Mesendoderm (in vitro differentiated cells): ENCODE measurements at regions not wholly inside any gene's neighbourhood (a gene's known extent, or its start where the extent isn't known, plus 50 kb on each side); places are given as distances from the start of the nearest gene placed in this dataset.

ENCODE experiments used
- DNase-seq: peaks from one replicate; pipeline ENCODE4 v3.0.0; 2013
- H2AK5ac ChIP-seq: 2 replicates; pipeline ENCODE4 v1.6.1; 2013; ENCODE audit warnings: low read length, inconsistent platforms
- H2BK120ac ChIP-seq: 2 replicates; pipeline ENCODE4 v1.6.1; 2013; ENCODE audit warnings: low read depth, mild to moderate bottlenecking, low read length, moderate library complexity, mixed read lengths
- H2BK15ac ChIP-seq: replicated peaks from 2 replicates; pipeline ENCODE4 v1.6.1; 2013; ENCODE audit warnings: low read depth, mild to moderate bottlenecking, moderate library complexity
- H2BK5ac ChIP-seq: 2 replicates; pipeline ENCODE4 v1.6.1; 2013; ENCODE audit warnings: low read length, inconsistent platforms
- H3K18ac ChIP-seq: 2 replicates; pipeline ENCODE4 v1.6.1; 2013; ENCODE audit warnings: mild to moderate bottlenecking, low read length, mixed read lengths
- H3K23ac ChIP-seq: one replicate; pipeline ENCODE4 v1.6.1; 2013; ENCODE audit warnings: low read length
- H3K27ac ChIP-seq: 2 replicates; pipeline ENCODE4 v1.5.1; 2013; ENCODE audit warnings: low read depth, mild to moderate bottlenecking, inconsistent platforms, low read length, moderate library complexity
- H3K27me3 ChIP-seq: 2 replicates; pipeline ENCODE4 v1.6.1; 2013; ENCODE audit warnings: low read length, control low read depth, mild to moderate bottlenecking, inconsistent platforms; ENCODE audit not compliant: insufficient read depth, poor library complexity
- H3K36me3 ChIP-seq: 2 replicates; pipeline ENCODE4 v1.6.1; 2013; ENCODE audit warnings: low read length, inconsistent platforms; ENCODE audit not compliant: control insufficient read depth, insufficient read depth
- H3K4ac ChIP-seq: one replicate; pipeline ENCODE4 v1.6.1; 2013; ENCODE audit warnings: low read depth, mild to moderate bottlenecking, low read length, moderate library complexity
- H3K4me1 ChIP-seq: 2 replicates; pipeline ENCODE4 v1.6.1; 2013; ENCODE audit warnings: low read depth, low read length, inconsistent platforms; ENCODE audit not compliant: control insufficient read depth
- H3K4me2 ChIP-seq: 2 replicates; pipeline ENCODE4 v1.6.1; 2013; ENCODE audit warnings: low read length
- H3K4me3 ChIP-seq: 2 replicates; pipeline ENCODE4 v1.5.1; 2013; ENCODE audit warnings: mild to moderate bottlenecking, low read length
- H3K56ac ChIP-seq: one replicate; pipeline ENCODE4 v1.6.1; 2013; ENCODE audit warnings: low read length
- H3K79me1 ChIP-seq: 2 replicates; pipeline ENCODE4 v1.6.1; 2013; ENCODE audit warnings: low read length, inconsistent platforms
- H3K79me2 ChIP-seq: 2 replicates; pipeline ENCODE4 v1.6.1; 2013; ENCODE audit warnings: mild to moderate bottlenecking, low read length; ENCODE audit not compliant: control insufficient read depth, insufficient read depth
- H3K9ac ChIP-seq: 2 replicates; pipeline ENCODE4 v1.6.1; 2013; ENCODE audit warnings: low read length, inconsistent platforms
- H4K5ac ChIP-seq: one replicate; pipeline ENCODE4 v1.6.1; 2013; ENCODE audit warnings: low read length
- H4K8ac ChIP-seq: one replicate; pipeline ENCODE4 v1.6.1; 2013; ENCODE audit warnings: low read depth, mild to moderate bottlenecking, control low read depth, low read length, moderate library complexity
- WGBS: extraction: QIAGEN DNeasy Blood & Tissue Kit; methylation state at CpG from one replicate; pipeline ENCODE4 v1.1.7; 2013; ENCODE audit warnings: low lambda C conversion rate, missing lambda C conversion rate; ENCODE audit not compliant: insufficient coverage; ENCODE audit errors: extremely low coverage; 5-methylcytosine and 5-hydroxymethylcytosine counted together

GRCh38 chrX:30504309-30504708 is 73.3 kb downstream of the TASL start:
- Histone ChIP-seq H2AK5ac (no peak overlapping the region), H4K8ac (no peak overlapping the region), H2BK5ac (no peak overlapping the region), H3K79me2 (no peaks in the 10 kb centered on the region), H3K27ac (no peak overlapping the region), H3K36me3 (no peaks in the 10 kb centered on the region), H3K4ac (no peak overlapping the region), H3K4me2 (no peak overlapping the region), H2BK15ac (no peak overlapping the region), H3K4me1 (no peaks in the 10 kb centered on the region), H3K27me3 (no peaks in the 10 kb centered on the region), H3K56ac (no peak overlapping the region), H3K4me3 (no peak overlapping the region), H3K9ac (no peak overlapping the region), H4K5ac (no peak overlapping the region), H3K23ac (no peak overlapping the region), H3K18ac (no peak overlapping the region), H3K79me1 (no peaks in the 10 kb centered on the region), H2BK120ac (no peak overlapping the region)
- DNase-seq, result peak; percentile 20
- no CpG with 5 or more reads among the region's 2 CpGs for WGBS

- Histone ChIP-seq H3K79me1 (no peaks in the 10 kb centered on the region), H3K23ac (no peak overlapping the region), H3K4me3 (no peak overlapping the region), H3K56ac (no peak overlapping the region), H4K5ac (no peak overlapping the region), H2BK120ac (no peak overlapping the region), H3K4me1 (no peaks in the 10 kb centered on the region), H4K8ac (no peak overlapping the region), H2BK15ac (no peak overlapping the region), H3K27ac (no peak overlapping the region), H2AK5ac (no peak overlapping the region), H3K18ac (no peak overlapping the region), H3K4me2 (no peak overlapping the region), H3K9ac (no peak overlapping the region), H2BK5ac (no peak overlapping the region), H3K79me2 (no peaks in the 10 kb centered on the region), H3K27me3 (no peaks in the 10 kb centered on the region), H3K4ac (no peak overlapping the region), H3K36me3 (no peaks in the 10 kb centered on the region)
- DNase-seq, result no peak
- WGBS, result no CpG with 5 or more reads among the region's 1 CpG
Measured at GRCh38 chrX:30495468-30495867, 82.1 kb downstream of the TASL start.

- Histone ChIP-seq H3K18ac (no peak overlapping the region), H4K5ac (no peak overlapping the region), H2BK5ac (no peak overlapping the region), H3K4me2 (no peak overlapping the region), H3K4me3 (no peak overlapping the region), H3K36me3 (no peaks in the 10 kb centered on the region), H3K4me1 (no peaks in the 10 kb centered on the region), H3K79me1 (no peaks in the 10 kb centered on the region), H3K9ac (no peak overlapping the region), H4K8ac (no peak overlapping the region), H3K27me3 (no peaks in the 10 kb centered on the region), H3K56ac (no peak overlapping the region), H3K23ac (no peak overlapping the region), H3K4ac (no peak overlapping the region), H3K79me2 (no peaks in the 10 kb centered on the region), H2BK120ac (no peak overlapping the region), H2AK5ac (no peak overlapping the region), H2BK15ac (no peak overlapping the region), H3K27ac (no peak overlapping the region)
- WGBS, result no CpG with 5 or more reads among the region's 1 CpG
- DNase-seq, result no peak
Measured at GRCh38 chrX:30493348-30493747, 84.2 kb downstream of the TASL start.

GRCh38 chrX:30489323-30489722 is 88.2 kb downstream of the TASL start:
- Histone ChIP-seq H3K4me1 (no peaks in the 10 kb centered on the region), H3K79me2 (no peaks in the 10 kb centered on the region), H3K79me1 (no peaks in the 10 kb centered on the region), H3K27me3 (no peaks in the 10 kb centered on the region), H2AK5ac (no peak overlapping the region), H3K18ac (no peak overlapping the region), H4K5ac (no peak overlapping the region), H3K9ac (no peak overlapping the region), H3K23ac (no peak overlapping the region), H2BK120ac (no peak overlapping the region), H3K4me2 (no peak overlapping the region), H3K36me3 (no peaks in the 10 kb centered on the region), H4K8ac (no peak overlapping the region), H3K27ac (no peak overlapping the region), H3K4ac (no peak overlapping the region), H3K56ac (no peak overlapping the region), H3K4me3 (no peak overlapping the region), H2BK5ac (no peak overlapping the region), H2BK15ac (no peak overlapping the region)
- no CpG with 5 or more reads among the region's 2 CpGs for WGBS
- DNase-seq, result peak; percentile 64

- Histone ChIP-seq H2AK5ac (no peak overlapping the region), H4K8ac (no peak overlapping the region), H3K9ac (no peak overlapping the region), H2BK5ac (no peak overlapping the region), H3K4me2 (no peak overlapping the region), H3K36me3 (no peaks in the 10 kb centered on the region), H4K5ac (no peak overlapping the region), H2BK15ac (no peak overlapping the region), H3K27me3 (no peaks in the 10 kb centered on the region), H3K79me1 (no peaks in the 10 kb centered on the region), H3K4me3 (no peak overlapping the region), H3K27ac (no peak overlapping the region), H3K4me1 (no peaks in the 10 kb centered on the region), H3K23ac (no peak overlapping the region), H3K56ac (no peak overlapping the region), H3K4ac (no peak overlapping the region), H3K79me2 (no peaks in the 10 kb centered on the region), H3K18ac (no peak overlapping the region), H2BK120ac (no peak overlapping the region)
- peak; percentile 45 for DNase-seq
- no CpG with 5 or more reads among the region's 3 CpGs for WGBS
Measured at GRCh38 chrX:30488092-30488491, 89.5 kb downstream of the TASL start.

GRCh38 chrX:30483996-30484395 is 93.6 kb downstream of the TASL start:
- WGBS, result no CpG with 5 or more reads among the region's 2 CpGs
- no peak overlapping the region for H3K4me3 ChIP-seq
- no peaks in the 10 kb centered on the region for H3K79me2 ChIP-seq

More at GRCh38 chrX:30483996-30484395, 93.6 kb downstream of the TASL start:
- Histone ChIP-seq H3K27ac (no peak overlapping the region), H3K27me3 (no peaks in the 10 kb centered on the region), H3K23ac (no peak overlapping the region), H2BK5ac (no peak overlapping the region), H2BK15ac (no peak overlapping the region), H4K5ac (no peak overlapping the region), H3K79me1 (no peaks in the 10 kb centered on the region), H3K4me1 (no peaks in the 10 kb centered on the region), H3K4me2 (no peak overlapping the region), H4K8ac (no peak overlapping the region), H3K56ac (no peak overlapping the region), H3K18ac (no peak overlapping the region), H3K36me3 (no peaks in the 10 kb centered on the region), H2BK120ac (no peak overlapping the region), H3K4ac (no peak overlapping the region), H3K9ac (no peak overlapping the region), H2AK5ac (no peak overlapping the region)
- no peak for DNase-seq
